GM18520 (cell line): ENCODE measurements at regions not wholly inside any gene's neighbourhood (a gene's known extent, or its start where the extent isn't known, plus 50 kb on each side); places are given as distances from the start of the nearest gene placed in this dataset.
"Not testable (repeated sequence)": the region's sequence is repeated elsewhere in the genome, so short reads cannot be mapped to it uniquely, and the experiment has no call there.

ENCODE experiments used
- ATAC-seq: cut with Tn5 transposase; IDR thresholded peaks from one replicate; pipeline ENCODE4 v1.9.1; 2021; ENCODE audit not compliant: unreplicated experiment

- no peak for ATAC-seq
Measured at GRCh38 chr4:111115881-111116280, 493.0 kb upstream of the PITX2 start.

GRCh38 chr4:111120191-111120590, 497.3 kb upstream of the PITX2 start:
- ATAC-seq: no peak

- no peak for ATAC-seq
Measured at GRCh38 chr4:111126340-111126739, 503.5 kb upstream of the PITX2 start.

GRCh38 chr4:111127841-111128240, 505.0 kb upstream of the PITX2 start:
- no peak for ATAC-seq

- no peak for ATAC-seq
Measured at GRCh38 chr4:111128327-111128726, 505.4 kb upstream of the PITX2 start.

- ATAC-seq: no peak
Measured at GRCh38 chr4:111136438-111136837, 513.6 kb upstream of the PITX2 start.

GRCh38 chr4:111136967-111137366, 514.1 kb upstream of the PITX2 start:
- ATAC-seq: no peak

GRCh38 chr4:111143510-111143909, 520.6 kb upstream of the PITX2 start:
- no peak for ATAC-seq

- no peak for ATAC-seq
Measured at GRCh38 chr4:111154934-111155333, 532.1 kb upstream of the PITX2 start.

GRCh38 chr4:111164556-111164955, 541.7 kb upstream of the PITX2 start:
- not testable (repeated sequence) for ATAC-seq

GRCh38 chr4:111174331-111174730, 551.5 kb upstream of the PITX2 start:
- no peak for ATAC-seq

GRCh38 chr4:111178231-111178630, 555.4 kb upstream of the PITX2 start:
- no peak for ATAC-seq

- no peak for ATAC-seq
Measured at GRCh38 chr4:111187108-111187507, 564.2 kb upstream of the PITX2 start.

GRCh38 chr4:111198446-111198845, 575.6 kb upstream of the PITX2 start:
- ATAC-seq: no peak

GRCh38 chr4:111204797-111205196, 581.9 kb upstream of the PITX2 start:
- ATAC-seq: no peak

- ATAC-seq: no peak
Measured at GRCh38 chr4:111208970-111209369, 586.1 kb upstream of the PITX2 start.

GRCh38 chr4:111209706-111210105, 586.8 kb upstream of the PITX2 start:
- no peak for ATAC-seq

- ATAC-seq: no peak
Measured at GRCh38 chr4:111210595-111210994, 587.7 kb upstream of the PITX2 start.

- no peak for ATAC-seq
Measured at GRCh38 chr4:111213531-111213930, 590.7 kb upstream of the PITX2 start.

- ATAC-seq: no peak
Measured at GRCh38 chr4:111214371-111214770, 591.5 kb upstream of the PITX2 start.

- no peak for ATAC-seq
Measured at GRCh38 chr4:111215755-111216154, 592.9 kb upstream of the PITX2 start.

- ATAC-seq: no peak
Measured at GRCh38 chr4:111216791-111217190, 593.9 kb upstream of the PITX2 start.

GRCh38 chr4:111221371-111221770, 598.5 kb upstream of the PITX2 start:
- no peak for ATAC-seq

GRCh38 chr4:111228396-111228795, 605.5 kb upstream of the PITX2 start:
- no peak for ATAC-seq
